Immature natural killer cell (primary cell): ENCODE measurements at regions not wholly inside any gene's neighbourhood (a gene's known extent, or its start where the extent isn't known, plus 50 kb on each side); places are given as distances from the start of the nearest gene placed in this dataset.

Experiments
- DNase-seq, 3 donors: peaks; one replicate each; pipeline ENCODE4 v3.0.0; 2022; ENCODE audit warnings: mixed read lengths in 1 of 3
- H3K27ac Mint-ChIP-seq, 6 donors: one replicate each; pipeline ENCODE4 v1.8.0; 2020; ENCODE audit warnings: mixed read lengths in 6 of 6, mild to moderate bottlenecking in 5 of 6, inconsistent platforms in 4 of 6, moderate library complexity in 3 of 6
- H3K27me3 Mint-ChIP-seq, 3 donors: one replicate each; pipeline ENCODE4 v1.8.0; 2020 to 2021; ENCODE audit warnings: low read depth in 3 of 3, mild to moderate bottlenecking in 3 of 3, mixed read lengths in 3 of 3, moderate library complexity in 3 of 3, inconsistent platforms in 1 of 3
- H3K36me3 Mint-ChIP-seq, 3 donors: one replicate each; pipeline ENCODE4 v1.8.0; 2020; ENCODE audit warnings: mixed read lengths in 3 of 3, inconsistent platforms in 2 of 3, mild to moderate bottlenecking in 2 of 3
- H3K4me1 Mint-ChIP-seq, 2 donors: one replicate each; pipeline ENCODE4 v1.8.0; 2020; ENCODE audit warnings: inconsistent platforms in 2 of 2, mild to moderate bottlenecking in 2 of 2, mixed read lengths in 2 of 2, moderate library complexity in 1 of 2
- H3K4me3 Mint-ChIP-seq, 5 donors: one replicate each; pipeline ENCODE4 v1.8.0; 2020; ENCODE audit warnings: mild to moderate bottlenecking in 5 of 5, mixed read lengths in 5 of 5, inconsistent platforms in 3 of 5, moderate library complexity in 3 of 5
- H3K9me3 Mint-ChIP-seq, 6 donors: one replicate each; pipeline ENCODE4 v1.8.0; 2020; ENCODE audit warnings: mild to moderate bottlenecking in 6 of 6, mixed read lengths in 6 of 6, inconsistent platforms in 4 of 6, moderate library complexity in 3 of 6

- no peaks in the 10 kb centered on the region for H3K36me3 Mint-ChIP-seq
Observed at GRCh38 chr6:187210-187861, 105.0 kb upstream of the DUSP22 start.

GRCh38 chr6:188821-189655, 103.2 kb upstream of the DUSP22 start:
- DNase-seq = peak; percentile 67 to 82 (median 67)
- no peaks in the 10 kb centered on the region for H3K9me3 Mint-ChIP-seq
- peaks cover 11 to 30% of the 10 kb centered on the region in 2 donors for H3K4me1 Mint-ChIP-seq
- peak overlapping the region in 3 of 6 donors; percentile 40 to 94 (median 87) for H3K27ac Mint-ChIP-seq
- H3K4me3 Mint-ChIP-seq = peak overlapping the region in 1 of 5 donors; percentile 2
- H3K36me3 Mint-ChIP-seq = no peaks in the 10 kb centered on the region
- peaks cover 0 to 2% (median under 1%) of the 10 kb centered on the region in 3 donors for H3K27me3 Mint-ChIP-seq

More at GRCh38 chr6:187210-187861, 105.0 kb upstream of the DUSP22 start:
- peaks cover 2 to 17% of the 10 kb centered on the region in 2 donors for H3K4me1 Mint-ChIP-seq
- no peak for DNase-seq
- peaks cover 0 to 2% (median 0%) of the 10 kb centered on the region in 3 donors for H3K27me3 Mint-ChIP-seq
- no peaks in the 10 kb centered on the region for H3K9me3 Mint-ChIP-seq
- H3K4me3 Mint-ChIP-seq = no peak overlapping the region
- H3K27ac Mint-ChIP-seq = no peak overlapping the region

GRCh38 chr6:189676-190075, 102.6 kb upstream of the DUSP22 start:
- Mint-ChIP-seq H3K4me3 (peak overlapping the region in 1 of 5 donors; percentile 68), H3K36me3 (no peaks in the 10 kb centered on the region), H3K9me3 (no peaks in the 10 kb centered on the region), H3K4me1 (peaks cover 16 to 37% of the 10 kb centered on the region in 2 donors), H3K27ac (peak overlapping the region in 4 of 6 donors; percentile 35 to 94 (median 76)), H3K27me3 (peaks cover 0 to 3% (median 2%) of the 10 kb centered on the region in 3 donors)
- DNase-seq = no peak

GRCh38 chr6:190596-191395, 101.5 kb upstream of the DUSP22 start:
- H3K27me3 Mint-ChIP-seq = peaks cover 0 to 4% (median 3%) of the 10 kb centered on the region in 3 donors
- no peak for DNase-seq
- H3K9me3 Mint-ChIP-seq = no peaks in the 10 kb centered on the region
- peak overlapping the region in 5 of 6 donors; percentile 35 to 94 (median 44) for H3K27ac Mint-ChIP-seq
- no peaks in the 10 kb centered on the region for H3K36me3 Mint-ChIP-seq
- peaks cover 24 to 47% of the 10 kb centered on the region in 2 donors for H3K4me1 Mint-ChIP-seq
- peak overlapping the region in 1 of 5 donors; percentile 68 for H3K4me3 Mint-ChIP-seq

- DNase-seq = no peak
- H3K4me1 Mint-ChIP-seq = peaks cover 25 to 47% of the 10 kb centered on the region in 2 donors
- no peak overlapping the region for H3K4me3 Mint-ChIP-seq
- peaks cover 2 to 4% (median 3%) of the 10 kb centered on the region in 3 donors for H3K27me3 Mint-ChIP-seq
- peaks cover 0 to 1% (median 0%) of the 10 kb centered on the region in 6 donors for H3K9me3 Mint-ChIP-seq
- H3K27ac Mint-ChIP-seq = peak overlapping the region in 1 of 6 donors; percentile 36
- H3K36me3 Mint-ChIP-seq = peaks cover 0 to 3% (median 0%) of the 10 kb centered on the region in 3 donors
Observed at GRCh38 chr6:191487-192312, 100.6 kb upstream of the DUSP22 start.

GRCh38 chr6:192313-192664, 100.0 kb upstream of the DUSP22 start:
- Mint-ChIP-seq H3K27ac (no peak overlapping the region), H3K4me3 (no peak overlapping the region), H3K9me3 (peaks cover 0 to 1% (median 0%) of the 10 kb centered on the region in 6 donors), H3K4me1 (peaks cover 25 to 47% of the 10 kb centered on the region in 2 donors), H3K27me3 (peaks cover 2 to 4% (median 3%) of the 10 kb centered on the region in 3 donors), H3K36me3 (peaks cover 0 to 4% (median 0%) of the 10 kb centered on the region in 3 donors)
- DNase-seq = no peak

GRCh38 chr6:193180-193579, 99.1 kb upstream of the DUSP22 start:
- H3K27me3 Mint-ChIP-seq = peaks cover 2 to 4% (median 3%) of the 10 kb centered on the region in 3 donors
- peak overlapping the region in 1 of 5 donors; percentile 53 for H3K4me3 Mint-ChIP-seq
- H3K9me3 Mint-ChIP-seq = peaks cover 0 to 1% (median 0%) of the 10 kb centered on the region in 6 donors
- no peak for DNase-seq
- H3K4me1 Mint-ChIP-seq = peaks cover 25 to 47% of the 10 kb centered on the region in 2 donors
- peaks cover 0 to 4% (median 0%) of the 10 kb centered on the region in 3 donors for H3K36me3 Mint-ChIP-seq
- peak overlapping the region; percentile 1 to 85 (median 78) for H3K27ac Mint-ChIP-seq

- H3K9me3 Mint-ChIP-seq = peaks cover 0 to 1% (median 0%) of the 10 kb centered on the region in 6 donors
- peaks cover 2 to 4% (median 3%) of the 10 kb centered on the region in 3 donors for H3K27me3 Mint-ChIP-seq
- peaks cover 25 to 44% of the 10 kb centered on the region in 2 donors for H3K4me1 Mint-ChIP-seq
- H3K36me3 Mint-ChIP-seq = peaks cover 0 to 4% (median 0%) of the 10 kb centered on the region in 3 donors
- DNase-seq = peak; percentile 27 to 63 (median 38)
- peak overlapping the region; percentile 48 to 85 (median 80) for H3K27ac Mint-ChIP-seq
- H3K4me3 Mint-ChIP-seq = peak overlapping the region; percentile 10 to 70 (median 12)
Observed at GRCh38 chr6:193773-194310, 98.4 kb upstream of the DUSP22 start.

GRCh38 chr6:195861-196360, 96.4 kb upstream of the DUSP22 start:
- Mint-ChIP-seq H3K36me3 (peaks cover 0 to 4% (median 0%) of the 10 kb centered on the region in 3 donors), H3K27me3 (peaks cover 2 to 3% (median 2%) of the 10 kb centered on the region in 3 donors), H3K4me1 (peaks cover 24 to 30% of the 10 kb centered on the region in 2 donors), H3K27ac (peak overlapping the region in 1 of 6 donors; percentile 55), H3K9me3 (peaks cover 0 to 1% (median 0%) of the 10 kb centered on the region in 6 donors), H3K4me3 (peak overlapping the region in 1 of 5 donors; percentile 23)
- no peak for DNase-seq

GRCh38 chr6:196543-196942, 95.7 kb upstream of the DUSP22 start:
- H3K27ac Mint-ChIP-seq = no peak overlapping the region

GRCh38 chr6:203661-204060, 88.6 kb upstream of the DUSP22 start:
- Mint-ChIP-seq H3K27ac (no peak overlapping the region), H3K27me3 (peaks cover 0 to 3% (median 0%) of the 10 kb centered on the region in 3 donors), H3K4me1 (no peaks in the 10 kb centered on the region), H3K36me3 (no peaks in the 10 kb centered on the region), H3K4me3 (no peak overlapping the region), H3K9me3 (no peaks in the 10 kb centered on the region)
- no peak for DNase-seq

More at GRCh38 chr6:196543-196942, 95.7 kb upstream of the DUSP22 start:
- DNase-seq = no peak
- peaks cover 2 to 3% (median 2%) of the 10 kb centered on the region in 3 donors for H3K27me3 Mint-ChIP-seq
- peaks cover 0 to 4% (median 0%) of the 10 kb centered on the region in 3 donors for H3K36me3 Mint-ChIP-seq
- H3K9me3 Mint-ChIP-seq = peaks cover 0 to 1% (median 0%) of the 10 kb centered on the region in 6 donors
- peaks cover 24 to 30% of the 10 kb centered on the region in 2 donors for H3K4me1 Mint-ChIP-seq
- H3K4me3 Mint-ChIP-seq = no peak overlapping the region

GRCh38 chr6:206264-206663, 86.0 kb upstream of the DUSP22 start:
- Mint-ChIP-seq H3K4me1 (no peaks in the 10 kb centered on the region), H3K27me3 (peaks cover 0 to 3% (median 3%) of the 10 kb centered on the region in 3 donors), H3K36me3 (no peaks in the 10 kb centered on the region), H3K9me3 (no peaks in the 10 kb centered on the region), H3K27ac (no peak overlapping the region), H3K4me3 (no peak overlapping the region)
- no peak for DNase-seq
